GM18505 (cell line): ENCODE measurements at regions not wholly inside any gene's neighbourhood (a gene's known extent, or its start where the extent isn't known, plus 50 kb on each side); places are given as distances from the start of the nearest gene placed in this dataset.

Experiments
- ATAC-seq: cut with Tn5 transposase; IDR thresholded peaks from one replicate; pipeline ENCODE4 v1.9.1; 2021; ENCODE audit not compliant: unreplicated experiment
- POLR2A ChIP-seq: IDR thresholded peaks from 4 replicates; pipeline ENCODE4 v1.6.1; 2011; ENCODE audit warnings: borderline replicate concordance; ENCODE audit not compliant: insufficient read depth, insufficient read length; ENCODE audit errors: extremely low read depth

- no peak for ATAC-seq
- TF ChIP-seq POLR2A = no peak
These were observed 424.0 kb upstream of the NECTIN3 start for GRCh38 chr3:110647586-110647985.

GRCh38 chr3:110650741-110651140, 420.9 kb upstream of the NECTIN3 start:
- ATAC-seq = no peak
- TF ChIP-seq POLR2A = no peak

GRCh38 chr3:110654843-110655502, 416.6 kb upstream of the NECTIN3 start:
- TF ChIP-seq POLR2A = no peak
- no peak for ATAC-seq

GRCh38 chr3:110656394-110657025, 415.1 kb upstream of the NECTIN3 start:
- no peak for ATAC-seq

GRCh38 chr3:110664148-110664547, 407.5 kb upstream of the NECTIN3 start:
- TF ChIP-seq POLR2A = no peak
- no peak for ATAC-seq

More at GRCh38 chr3:110656394-110657025, 415.1 kb upstream of the NECTIN3 start:
- TF ChIP-seq POLR2A = no peak

- no peak for ATAC-seq
- no peak for TF ChIP-seq POLR2A
These were observed 405.1 kb upstream of the NECTIN3 start for GRCh38 chr3:110666495-110666894.

GRCh38 chr3:110667216-110667615, 404.4 kb upstream of the NECTIN3 start:
- no peak for ATAC-seq

GRCh38 chr3:110670407-110670806, 401.2 kb upstream of the NECTIN3 start:
- TF ChIP-seq POLR2A = no peak
- ATAC-seq = no peak

More at GRCh38 chr3:110667216-110667615, 404.4 kb upstream of the NECTIN3 start:
- no peak for TF ChIP-seq POLR2A

GRCh38 chr3:110677506-110677905, 394.1 kb upstream of the NECTIN3 start:
- TF ChIP-seq POLR2A = no peak
- no peak for ATAC-seq

- no peak for ATAC-seq
- no peak for TF ChIP-seq POLR2A
These were observed 392.3 kb upstream of the NECTIN3 start for GRCh38 chr3:110679285-110679684.

GRCh38 chr3:110680450-110680849, 391.2 kb upstream of the NECTIN3 start:
- no peak for TF ChIP-seq POLR2A
- ATAC-seq = no peak

- ATAC-seq = no peak
- no peak for TF ChIP-seq POLR2A
These were observed 387.1 kb upstream of the NECTIN3 start for GRCh38 chr3:110684466-110684865.

GRCh38 chr3:110685630-110686029, 386.0 kb upstream of the NECTIN3 start:
- TF ChIP-seq POLR2A = no peak
- ATAC-seq = no peak

GRCh38 chr3:110686701-110687100, 384.9 kb upstream of the NECTIN3 start:
- ATAC-seq = no peak
- TF ChIP-seq POLR2A = no peak
